ENCODE measurements at regions not wholly inside any gene's neighbourhood (a gene's known extent, or its start where the extent isn't known, plus 50 kb on each side); places are given as distances from the start of the nearest gene placed in this dataset.

DNA sequence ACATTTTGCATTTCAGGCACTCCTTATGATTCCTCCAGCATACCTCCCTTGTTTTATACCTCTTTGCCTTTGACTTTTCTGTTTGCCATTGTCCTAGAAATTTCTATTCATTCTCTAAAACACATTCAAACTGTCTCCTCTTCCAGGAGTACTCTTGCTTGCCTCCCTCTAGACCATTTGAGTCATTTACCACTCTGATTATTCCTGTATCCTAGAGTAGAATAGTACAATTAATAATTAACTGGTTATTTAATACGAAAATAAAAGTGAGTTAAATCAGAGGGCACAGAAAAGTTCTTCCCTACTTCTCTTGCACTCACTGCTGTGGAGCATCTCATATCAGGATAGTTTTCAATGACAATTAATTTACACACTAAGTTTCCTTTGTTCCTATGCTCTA lies 290.2 kb upstream of the RORA start:
- TF ChIP-seq TAF1 (IDR thresholded peaks at IDR 0.05; ENCODE audit: low read depth) (no peak), MXI1 (conservative IDR thresholded peaks at IDR 0.05; ENCODE audit: poor library complexity, severe bottlenecking) (no peak), RAD21 (conservative IDR thresholded peaks at IDR 0.05) (no peak), EP300 (conservative IDR thresholded peaks at IDR 0.05; ENCODE audit: poor library complexity, severe bottlenecking) (no peak), POLR2AphosphoS5 (IDR thresholded peaks at IDR 0.05) (no peak)
- TF ChIP-seq, protein P1, sequence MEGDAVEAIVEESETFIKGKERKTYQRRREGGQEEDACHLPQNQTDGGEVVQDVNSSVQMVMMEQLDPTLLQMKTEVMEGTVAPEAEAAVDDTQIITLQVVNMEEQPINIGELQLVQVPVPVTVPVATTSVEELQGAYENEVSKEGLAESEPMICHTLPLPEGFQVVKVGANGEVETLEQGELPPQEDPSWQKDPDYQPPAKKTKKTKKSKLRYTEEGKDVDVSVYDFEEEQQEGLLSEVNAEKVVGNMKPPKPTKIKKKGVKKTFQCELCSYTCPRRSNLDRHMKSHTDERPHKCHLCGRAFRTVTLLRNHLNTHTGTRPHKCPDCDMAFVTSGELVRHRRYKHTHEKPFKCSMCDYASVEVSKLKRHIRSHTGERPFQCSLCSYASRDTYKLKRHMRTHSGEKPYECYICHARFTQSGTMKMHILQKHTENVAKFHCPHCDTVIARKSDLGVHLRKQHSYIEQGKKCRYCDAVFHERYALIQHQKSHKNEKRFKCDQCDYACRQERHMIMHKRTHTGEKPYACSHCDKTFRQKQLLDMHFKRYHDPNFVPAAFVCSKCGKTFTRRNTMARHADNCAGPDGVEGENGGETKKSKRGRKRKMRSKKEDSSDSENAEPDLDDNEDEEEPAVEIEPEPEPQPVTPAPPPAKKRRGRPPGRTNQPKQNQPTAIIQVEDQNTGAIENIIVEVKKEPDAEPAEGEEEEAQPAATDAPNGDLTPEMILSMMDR (IDR thresholded peaks at IDR 0.05; ENCODE audit: poor library complexity, severe bottlenecking): no peak
- TF ChIP-seq, protein P2, sequence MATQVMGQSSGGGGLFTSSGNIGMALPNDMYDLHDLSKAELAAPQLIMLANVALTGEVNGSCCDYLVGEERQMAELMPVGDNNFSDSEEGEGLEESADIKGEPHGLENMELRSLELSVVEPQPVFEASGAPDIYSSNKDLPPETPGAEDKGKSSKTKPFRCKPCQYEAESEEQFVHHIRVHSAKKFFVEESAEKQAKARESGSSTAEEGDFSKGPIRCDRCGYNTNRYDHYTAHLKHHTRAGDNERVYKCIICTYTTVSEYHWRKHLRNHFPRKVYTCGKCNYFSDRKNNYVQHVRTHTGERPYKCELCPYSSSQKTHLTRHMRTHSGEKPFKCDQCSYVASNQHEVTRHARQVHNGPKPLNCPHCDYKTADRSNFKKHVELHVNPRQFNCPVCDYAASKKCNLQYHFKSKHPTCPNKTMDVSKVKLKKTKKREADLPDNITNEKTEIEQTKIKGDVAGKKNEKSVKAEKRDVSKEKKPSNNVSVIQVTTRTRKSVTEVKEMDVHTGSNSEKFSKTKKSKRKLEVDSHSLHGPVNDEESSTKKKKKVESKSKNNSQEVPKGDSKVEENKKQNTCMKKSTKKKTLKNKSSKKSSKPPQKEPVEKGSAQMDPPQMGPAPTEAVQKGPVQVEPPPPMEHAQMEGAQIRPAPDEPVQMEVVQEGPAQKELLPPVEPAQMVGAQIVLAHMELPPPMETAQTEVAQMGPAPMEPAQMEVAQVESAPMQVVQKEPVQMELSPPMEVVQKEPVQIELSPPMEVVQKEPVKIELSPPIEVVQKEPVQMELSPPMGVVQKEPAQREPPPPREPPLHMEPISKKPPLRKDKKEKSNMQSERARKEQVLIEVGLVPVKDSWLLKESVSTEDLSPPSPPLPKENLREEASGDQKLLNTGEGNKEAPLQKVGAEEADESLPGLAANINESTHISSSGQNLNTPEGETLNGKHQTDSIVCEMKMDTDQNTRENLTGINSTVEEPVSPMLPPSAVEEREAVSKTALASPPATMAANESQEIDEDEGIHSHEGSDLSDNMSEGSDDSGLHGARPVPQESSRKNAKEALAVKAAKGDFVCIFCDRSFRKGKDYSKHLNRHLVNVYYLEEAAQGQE (IDR thresholded peaks at IDR 0.05; ENCODE audit: borderline replicate concordance): no peak

Measured in neural cell (in vitro differentiated cells).